H1 (cell line): ENCODE measurements at regions not wholly inside any gene's neighbourhood (a gene's known extent, or its start where the extent isn't known, plus 50 kb on each side); places are given as distances from the start of the nearest gene placed in this dataset.

ENCODE experiments used
- EP300 ChIP-seq, 2 experiments: IDR thresholded peaks; 1 replicate in 1 of 2; 2 replicates in 1 of 2; pipeline ENCODE4 v1.6.1; 2011 to 2012; ENCODE audit warnings: low read depth in 2 of 2, low read length in 2 of 2, mild to moderate bottlenecking in 2 of 2, borderline replicate concordance in 1 of 2, inconsistent platforms in 1 of 2, moderate library complexity in 1 of 2
- EZH2 ChIP-seq: fragments of 200-600 bp; sonication (generic); IDR thresholded peaks from 2 replicates; pipeline ENCODE4 v1.7.1; 2012; ENCODE audit warnings: low read depth, mild to moderate bottlenecking, moderate library complexity, low read length, inconsistent platforms; ENCODE audit not compliant: severe bottlenecking
- SIX5 ChIP-seq: IDR thresholded peaks from 2 replicates; pipeline ENCODE4 v1.6.1; 2011; ENCODE audit warnings: mild to moderate bottlenecking, low read depth, low read length
- SRF ChIP-seq: IDR thresholded peaks from 2 replicates; pipeline ENCODE4 v1.6.1; 2011; ENCODE audit warnings: mild to moderate bottlenecking, low read depth, low read length, moderate library complexity

- TF ChIP-seq SIX5 = no peak
- TF ChIP-seq SRF = no peak
- TF ChIP-seq EZH2 = no peak
- TF ChIP-seq EP300 (IDR thresholded peaks at IDR 0.05; ENCODE audit: borderline replicate concordance in 1 of 2, low read depth in 2 of 2, low read length in 2 of 2) = no peak
Measured at GRCh38 chr7:130831322-130831721, 97.3 kb upstream of the KLF14 start (continued).
